DND-41 (cell line): ENCODE measurements at regions not wholly inside any gene's neighbourhood (a gene's known extent, or its start where the extent isn't known, plus 50 kb on each side); places are given as distances from the start of the nearest gene placed in this dataset.

Experiments used
- ATAC-seq: fragments of 200-7000 bp; cut with Tn5 transposase; 3 replicates; pipeline ENCODE4 v1.9.1; 2021; ENCODE audit warnings: low read depth; ENCODE audit not compliant: insufficient read depth
- DNase-seq: peaks from one replicate; pipeline ENCODE4 v3.0.0-alpha.2; 2020
- H2AFZ ChIP-seq: 2 replicates; pipeline ENCODE4 v1.6.0; 2012; ENCODE audit warnings: low read depth, low read length
- H3K27ac ChIP-seq: 2 replicates; pipeline ENCODE4 v1.5.1; 2012; ENCODE audit warnings: low read length, inconsistent platforms
- H3K27me3 ChIP-seq: fragments of 200-600 bp; sonication (generic); 2 replicates; pipeline ENCODE4 v1.6.0; 2012; ENCODE audit warnings: low read length, mild to moderate bottlenecking, inconsistent platforms; ENCODE audit not compliant: insufficient read depth, poor library complexity
- H3K36me3 ChIP-seq: 2 replicates; pipeline ENCODE4 v1.5.1; 2012; ENCODE audit warnings: low read length, inconsistent platforms; ENCODE audit not compliant: insufficient read depth
- H3K4me1 ChIP-seq: 2 replicates; pipeline ENCODE4 v1.5.1; 2012; ENCODE audit warnings: mild to moderate bottlenecking, low read length; ENCODE audit not compliant: insufficient read depth
- H3K4me2 ChIP-seq: 2 replicates; pipeline ENCODE4 v1.6.0; 2012; ENCODE audit warnings: mild to moderate bottlenecking, moderate library complexity, low read length, inconsistent platforms; ENCODE audit not compliant: insufficient read depth
- H3K4me3 ChIP-seq, 2 experiments: fragments of 200-600 bp in 1 of 2; shearing (Covaris generic) in 1 of 2; 2 replicates each; pipeline ENCODE4 v1.5.1; 2012 to 2016; ENCODE audit warnings: inconsistent platforms in 2 of 2, low read length in 2 of 2, mild to moderate bottlenecking in 2 of 2, low read depth in 1 of 2, moderate library complexity in 1 of 2
- H3K79me2 ChIP-seq: 2 replicates; pipeline ENCODE4 v1.6.0; 2012; ENCODE audit warnings: low read length, inconsistent platforms; ENCODE audit not compliant: insufficient read depth
- H3K9ac ChIP-seq: 2 replicates; pipeline ENCODE4 v1.6.0; 2012; ENCODE audit warnings: low read depth, mild to moderate bottlenecking, inconsistent platforms, low read length, moderate library complexity
- H3K9me3 ChIP-seq: 2 replicates; pipeline ENCODE4 v1.5.1; 2012; ENCODE audit warnings: low read length, moderate library complexity, mild to moderate bottlenecking, inconsistent platforms; ENCODE audit not compliant: insufficient read depth, severe bottlenecking
- H4K20me1 ChIP-seq: 2 replicates; pipeline ENCODE4 v1.6.0; 2012; ENCODE audit warnings: low read length; ENCODE audit not compliant: insufficient read depth
- EZH2 ChIP-seq: IDR thresholded peaks from 3 replicates; pipeline ENCODE4 v1.6.1; 2012; ENCODE audit warnings: borderline replicate concordance, low read depth, mild to moderate bottlenecking, moderate library complexity, low read length, inconsistent platforms; ENCODE audit not compliant: severe bottlenecking
- TF ChIP-seq, protein P1 (sequence below): IDR thresholded peaks from 2 replicates; pipeline ENCODE4 v1.5.1; 2012; ENCODE audit warnings: borderline replicate concordance, low read length, moderate library complexity, mild to moderate bottlenecking; ENCODE audit not compliant: poor library complexity, severe bottlenecking; ENCODE audit errors: extremely low read depth

- ATAC-seq (no peak), DNase-seq (no peak)
- Histone ChIP-seq H3K79me2 (no peaks in the 10 kb centered on the region), H4K20me1 (no peaks in the 10 kb centered on the region), H3K4me2 (no peak overlapping the region), H2AFZ (no peak overlapping the region), H3K4me1 (peaks cover 24% of the 10 kb centered on the region), H3K4me3 (no peak overlapping the region), H3K27ac (no peak overlapping the region), H3K9ac (no peak overlapping the region), H3K9me3 (no peaks in the 10 kb centered on the region), H3K36me3 (no peaks in the 10 kb centered on the region), H3K27me3 (no peaks in the 10 kb centered on the region)
- TF ChIP-seq EZH2 = no peak
- TF ChIP-seq, protein P1, sequence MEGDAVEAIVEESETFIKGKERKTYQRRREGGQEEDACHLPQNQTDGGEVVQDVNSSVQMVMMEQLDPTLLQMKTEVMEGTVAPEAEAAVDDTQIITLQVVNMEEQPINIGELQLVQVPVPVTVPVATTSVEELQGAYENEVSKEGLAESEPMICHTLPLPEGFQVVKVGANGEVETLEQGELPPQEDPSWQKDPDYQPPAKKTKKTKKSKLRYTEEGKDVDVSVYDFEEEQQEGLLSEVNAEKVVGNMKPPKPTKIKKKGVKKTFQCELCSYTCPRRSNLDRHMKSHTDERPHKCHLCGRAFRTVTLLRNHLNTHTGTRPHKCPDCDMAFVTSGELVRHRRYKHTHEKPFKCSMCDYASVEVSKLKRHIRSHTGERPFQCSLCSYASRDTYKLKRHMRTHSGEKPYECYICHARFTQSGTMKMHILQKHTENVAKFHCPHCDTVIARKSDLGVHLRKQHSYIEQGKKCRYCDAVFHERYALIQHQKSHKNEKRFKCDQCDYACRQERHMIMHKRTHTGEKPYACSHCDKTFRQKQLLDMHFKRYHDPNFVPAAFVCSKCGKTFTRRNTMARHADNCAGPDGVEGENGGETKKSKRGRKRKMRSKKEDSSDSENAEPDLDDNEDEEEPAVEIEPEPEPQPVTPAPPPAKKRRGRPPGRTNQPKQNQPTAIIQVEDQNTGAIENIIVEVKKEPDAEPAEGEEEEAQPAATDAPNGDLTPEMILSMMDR = no peak
Measured at GRCh38 chr2:36238106-36238505, 117.5 kb upstream of the CRIM1 start.

DNA sequence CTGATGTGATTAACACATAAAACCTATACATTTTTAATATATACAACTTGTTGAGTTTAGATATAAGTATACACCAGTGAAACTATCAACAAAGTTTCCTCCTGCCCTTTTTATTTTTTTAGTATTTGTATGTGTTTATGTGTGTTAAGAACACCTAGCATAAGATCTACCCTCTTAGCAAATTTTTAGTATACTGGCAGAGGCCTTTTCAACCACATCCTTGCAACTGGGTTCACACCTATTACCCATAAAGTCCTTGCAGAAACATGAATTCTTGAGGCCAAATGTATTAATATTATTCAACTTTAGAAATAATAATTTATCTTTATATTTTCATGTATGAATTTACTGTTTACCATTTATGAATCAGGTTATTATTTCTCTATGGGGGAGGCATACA is 119.7 kb upstream of the CRIM1 start:
- no peak overlapping the region for H2AFZ ChIP-seq
- H3K36me3 ChIP-seq = no peaks in the 10 kb centered on the region
- peaks cover 15% of the 10 kb centered on the region for H3K4me1 ChIP-seq
- no peak for DNase-seq
- TF ChIP-seq, protein P1 = no peak
- TF ChIP-seq EZH2 = no peak
- no peak overlapping the region for H3K4me3 ChIP-seq
- H3K9me3 ChIP-seq = no peaks in the 10 kb centered on the region
- H3K27ac ChIP-seq = no peak overlapping the region
- H3K4me2 ChIP-seq = no peak overlapping the region
- no peak overlapping the region for H3K9ac ChIP-seq
- no peaks in the 10 kb centered on the region for H3K79me2 ChIP-seq
- ATAC-seq = no peak
- H3K27me3 ChIP-seq = no peaks in the 10 kb centered on the region
- H4K20me1 ChIP-seq = no peaks in the 10 kb centered on the region

DNA sequence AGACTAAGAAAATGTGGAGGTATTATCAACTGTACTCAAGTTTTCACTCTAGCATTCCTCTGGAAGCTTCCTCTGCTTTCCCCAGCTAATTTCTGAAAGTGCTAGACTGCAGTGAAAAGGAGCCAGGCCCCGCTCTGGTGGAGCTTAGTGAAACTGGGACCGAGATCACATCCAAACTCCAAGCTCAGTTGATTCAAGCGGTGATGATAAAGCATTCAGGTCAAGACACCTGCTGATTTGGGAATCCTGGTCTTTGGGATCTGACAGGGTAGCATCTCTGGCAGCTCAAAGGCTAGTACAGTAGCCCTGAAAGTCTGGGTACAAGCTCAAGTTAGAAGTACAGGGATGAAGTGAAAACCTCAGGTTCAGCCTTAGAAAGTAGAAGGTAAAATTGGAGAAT is 120.2 kb upstream of the CRIM1 start:
- H3K9ac ChIP-seq = no peak overlapping the region

More for the DNA sequence above, 120.2 kb upstream of the CRIM1 start:
- Histone ChIP-seq H3K4me1 (peaks cover 11% of the 10 kb centered on the region), H3K27ac (no peak overlapping the region), H3K36me3 (no peaks in the 10 kb centered on the region), H3K27me3 (no peaks in the 10 kb centered on the region), H4K20me1 (no peaks in the 10 kb centered on the region), H2AFZ (no peak overlapping the region), H3K4me3 (no peak overlapping the region), H3K9me3 (no peaks in the 10 kb centered on the region), H3K79me2 (no peaks in the 10 kb centered on the region), H3K4me2 (no peak overlapping the region)
- no peak for TF ChIP-seq EZH2
- TF ChIP-seq, protein P1 = no peak
- no peak for DNase-seq
- ATAC-seq = no peak
